ENCODE measurements at regions not wholly inside any gene's neighbourhood (a gene's known extent, or its start where the extent isn't known, plus 50 kb on each side); places are given as distances from the start of the nearest gene placed in this dataset.

GRCh38 chr6:47992809-47993208 lies 118.2 kb downstream of the PTCHD4 start:
- no peak for ATAC-seq
- TF ChIP-seq SIN3A (IDR thresholded peaks at IDR 0.05; ENCODE audit: borderline replicate concordance, insufficient read depth, low read depth, low read length) = no peak
- no peak for TF ChIP-seq CTCF (IDR thresholded peaks at IDR 0.05)
- TF ChIP-seq REST (IDR thresholded peaks at IDR 0.05; ENCODE audit: insufficient read depth in 1 of 2, low read depth in 2 of 2, low read length in 1 of 2) = no peak
- TF ChIP-seq TCF7L2 (IDR thresholded peaks at IDR 0.05; ENCODE audit: low read depth, low read length) = no peak
- TF ChIP-seq POLR2AphosphoS5 (IDR thresholded peaks at IDR 0.05; ENCODE audit: low read depth, low read length) = no peak
- Histone ChIP-seq H3K4me3 (ENCODE audit: low read depth in 2 of 2, low read length in 2 of 2) (no peak overlapping the region), H3K9me3 (ENCODE audit: control insufficient read depth, insufficient read depth, low read depth, low read length) (no peaks in the 10 kb centered on the region), H3K36me3 (ENCODE audit: control insufficient read depth, insufficient read depth, low read length) (no peaks in the 10 kb centered on the region), H3K27me3 (ENCODE audit: control insufficient read depth, insufficient read depth, low read length) (no peaks in the 10 kb centered on the region), H3K4me1 (ENCODE audit: control insufficient read depth, insufficient read depth, low read length) (no peaks in the 10 kb centered on the region), H3K27ac (ENCODE audit: low read length) (no peak overlapping the region)
- no peak for DNase-seq (ENCODE audit: low read depth, low spot score)
- no TSS peak for BruUV-seq (replicated peaks)
- ChIA-PET CTCF (interaction anchor here (0.6 kb wide), 1 partner anchor 29 kb away, joined by 3 read pairs; no protein-coding TSS in a partner anchor), POLR2A (no interaction called here)
- intact Hi-C loops (cut with micrococcal nuclease; ENCODE audit: unreplicated experiment) (no loop called here), in situ Hi-C loops (cut with HindIII; ENCODE audit: low pct_unique_long_range_greater_than_20kb, low sequenced_read_pairs) (no loop called here)

GRCh38 chr6:47983491-47983890 lies 127.5 kb downstream of the PTCHD4 start:
- Histone ChIP-seq H3K36me3 (ENCODE audit: control insufficient read depth, insufficient read depth, low read length) (no peaks in the 10 kb centered on the region), H3K27me3 (ENCODE audit: control insufficient read depth, insufficient read depth, low read length) (no peaks in the 10 kb centered on the region), H3K4me1 (ENCODE audit: control insufficient read depth, insufficient read depth, low read length) (no peaks in the 10 kb centered on the region), H3K9me3 (ENCODE audit: control insufficient read depth, insufficient read depth, low read depth, low read length) (no peaks in the 10 kb centered on the region), H3K27ac (ENCODE audit: low read length) (no peak overlapping the region), H3K4me3 (ENCODE audit: low read depth in 2 of 2, low read length in 2 of 2) (no peak overlapping the region)
- TF ChIP-seq CTCF (IDR thresholded peaks at IDR 0.05) = no peak
- TF ChIP-seq SIN3A (IDR thresholded peaks at IDR 0.05; ENCODE audit: borderline replicate concordance, insufficient read depth, low read depth, low read length) = no peak
- TF ChIP-seq REST (IDR thresholded peaks at IDR 0.05; ENCODE audit: insufficient read depth in 1 of 2, low read depth in 2 of 2, low read length in 1 of 2) = no peak
- no peak for TF ChIP-seq POLR2AphosphoS5 (IDR thresholded peaks at IDR 0.05; ENCODE audit: low read depth, low read length)
- no peak for TF ChIP-seq TCF7L2 (IDR thresholded peaks at IDR 0.05; ENCODE audit: low read depth, low read length)
- in situ Hi-C loops (cut with HindIII; ENCODE audit: low pct_unique_long_range_greater_than_20kb, low sequenced_read_pairs) = no loop called here
- intact Hi-C loops (cut with micrococcal nuclease; ENCODE audit: unreplicated experiment) = no loop called here
- POLR2A ChIA-PET = no interaction called here
- no TSS peak for BruUV-seq (replicated peaks)
- CTCF ChIA-PET = no interaction called here
- DNase-seq (ENCODE audit: low read depth, low spot score) = no peak
- no peak for ATAC-seq
